ENCODE measurements at regions not wholly inside any gene's neighbourhood (a gene's known extent, or its start where the extent isn't known, plus 50 kb on each side); places are given as distances from the start of the nearest gene placed in this dataset.

- DNase-seq (ENCODE audit: low spot score) (no peak), ATAC-seq (no peak)
- no peaks in the 10 kb centered on the region for H3K4me1 Mint-ChIP-seq
- Histone ChIP-seq H3F3A (replicated peaks; ENCODE audit: low read depth) (no peaks in the 10 kb centered on the region), H3K4me2 (no peak overlapping the region), H3K4me3 (no peak overlapping the region), H3K27me3 (ENCODE audit: insufficient read depth) (no peaks in the 10 kb centered on the region), H2AFZ (no peak overlapping the region), H3K4me1 (ENCODE audit: insufficient read depth) (no peaks in the 10 kb centered on the region), H3K36me3 (ENCODE audit: insufficient read depth) (no peaks in the 10 kb centered on the region), H4K20me1 (replicated peaks; ENCODE audit: insufficient read depth) (no peaks in the 10 kb centered on the region), H3K9me2 (ENCODE audit: insufficient read depth) (0 out of 2 replicates have a peak, but pooled peaks cover 5% of the 10 kb centered on the region), H3K79me2 (replicated peaks; ENCODE audit: insufficient read depth) (no peaks in the 10 kb centered on the region), H3K27ac (ENCODE audit: low read depth) (no peak overlapping the region)
- peaks cover 2% of the 10 kb centered on the region; the same call in 2 of the 3 replicates for H3K9me3 Mint-ChIP-seq
- no peak overlapping the region for H3K27ac Mint-ChIP-seq
- H3K36me3 Mint-ChIP-seq (ENCODE audit: low read depth): no peaks in the 10 kb centered on the region
- no peak overlapping the region for H3K4me3 Mint-ChIP-seq
- H3K27me3 Mint-ChIP-seq (ENCODE audit: insufficient read depth, low read depth, poor library complexity): no peaks in the 10 kb centered on the region
- TF ChIP-seq NANOG (IDR thresholded peaks at IDR 0.05; ENCODE audit: borderline replicate concordance) (no peak), CTCF (conservative IDR thresholded peaks at IDR 0.05; ENCODE audit: low read depth in 2 of 2) (no peak)
Measured at GRCh38 chr18:73313476-73313875, 445.7 kb upstream of the NETO1 start.

DNA sequence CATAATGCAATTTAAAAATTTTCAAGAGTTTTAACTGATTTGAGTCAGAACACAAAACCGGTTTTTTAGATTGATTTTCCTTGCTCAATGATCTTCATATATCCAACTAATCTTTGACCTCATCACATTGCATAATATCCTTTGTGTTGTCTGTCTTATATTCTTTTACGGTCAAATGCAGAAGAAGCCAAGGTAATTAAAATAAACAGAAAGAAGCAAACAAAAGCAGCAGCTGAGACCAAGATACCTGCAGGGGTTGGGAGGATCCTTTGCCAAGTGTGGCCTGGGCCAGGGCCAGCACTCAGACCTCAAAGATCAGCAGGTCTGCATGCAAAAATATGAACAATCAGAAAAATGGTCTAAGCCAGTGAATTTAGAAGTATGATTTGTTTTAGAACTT lies 428.9 kb upstream of the NETO1 start:
- H3K4me3 ChIP-seq: no peak overlapping the region
- H3K27me3 Mint-ChIP-seq (ENCODE audit: insufficient read depth, low read depth, poor library complexity): no peaks in the 10 kb centered on the region
- TF ChIP-seq POLR2AphosphoS5 (IDR thresholded peaks at IDR 0.05; ENCODE audit: low read depth): no peak
- no peak for TF ChIP-seq NANOG (IDR thresholded peaks at IDR 0.05; ENCODE audit: borderline replicate concordance)
- no peak for TF ChIP-seq JUNB (IDR thresholded peaks at IDR 0.05; ENCODE audit: unreplicated experiment)
- no peak for TF ChIP-seq EZH2phosphoT487 (IDR thresholded peaks at IDR 0.05; ENCODE audit: unreplicated experiment)
- TF ChIP-seq CREB1 (CRISPR knock-in tag; IDR thresholded peaks at IDR 0.05; ENCODE audit: low read depth): no peak
- TF ChIP-seq ZNF114 (CRISPR knock-in tag; IDR thresholded peaks at IDR 0.05): no peak
- TF ChIP-seq, protein P1, sequence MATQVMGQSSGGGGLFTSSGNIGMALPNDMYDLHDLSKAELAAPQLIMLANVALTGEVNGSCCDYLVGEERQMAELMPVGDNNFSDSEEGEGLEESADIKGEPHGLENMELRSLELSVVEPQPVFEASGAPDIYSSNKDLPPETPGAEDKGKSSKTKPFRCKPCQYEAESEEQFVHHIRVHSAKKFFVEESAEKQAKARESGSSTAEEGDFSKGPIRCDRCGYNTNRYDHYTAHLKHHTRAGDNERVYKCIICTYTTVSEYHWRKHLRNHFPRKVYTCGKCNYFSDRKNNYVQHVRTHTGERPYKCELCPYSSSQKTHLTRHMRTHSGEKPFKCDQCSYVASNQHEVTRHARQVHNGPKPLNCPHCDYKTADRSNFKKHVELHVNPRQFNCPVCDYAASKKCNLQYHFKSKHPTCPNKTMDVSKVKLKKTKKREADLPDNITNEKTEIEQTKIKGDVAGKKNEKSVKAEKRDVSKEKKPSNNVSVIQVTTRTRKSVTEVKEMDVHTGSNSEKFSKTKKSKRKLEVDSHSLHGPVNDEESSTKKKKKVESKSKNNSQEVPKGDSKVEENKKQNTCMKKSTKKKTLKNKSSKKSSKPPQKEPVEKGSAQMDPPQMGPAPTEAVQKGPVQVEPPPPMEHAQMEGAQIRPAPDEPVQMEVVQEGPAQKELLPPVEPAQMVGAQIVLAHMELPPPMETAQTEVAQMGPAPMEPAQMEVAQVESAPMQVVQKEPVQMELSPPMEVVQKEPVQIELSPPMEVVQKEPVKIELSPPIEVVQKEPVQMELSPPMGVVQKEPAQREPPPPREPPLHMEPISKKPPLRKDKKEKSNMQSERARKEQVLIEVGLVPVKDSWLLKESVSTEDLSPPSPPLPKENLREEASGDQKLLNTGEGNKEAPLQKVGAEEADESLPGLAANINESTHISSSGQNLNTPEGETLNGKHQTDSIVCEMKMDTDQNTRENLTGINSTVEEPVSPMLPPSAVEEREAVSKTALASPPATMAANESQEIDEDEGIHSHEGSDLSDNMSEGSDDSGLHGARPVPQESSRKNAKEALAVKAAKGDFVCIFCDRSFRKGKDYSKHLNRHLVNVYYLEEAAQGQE (IDR thresholded peaks at IDR 0.05; ENCODE audit: unreplicated experiment): no peak
- TF ChIP-seq CTCF (conservative IDR thresholded peaks at IDR 0.05; ENCODE audit: low read depth in 2 of 2): no peak

More for the DNA sequence above, 428.9 kb upstream of the NETO1 start:
- Histone ChIP-seq H3K4me2 (no peak overlapping the region), H4K20me1 (replicated peaks; ENCODE audit: insufficient read depth) (no peaks in the 10 kb centered on the region), H3K36me3 (ENCODE audit: insufficient read depth) (no peaks in the 10 kb centered on the region), H3K27me3 (ENCODE audit: insufficient read depth) (no peaks in the 10 kb centered on the region), H2AFZ (no peak overlapping the region), H3K9me2 (ENCODE audit: insufficient read depth) (no peaks in the 10 kb centered on the region), H3K27ac (ENCODE audit: low read depth) (no peak overlapping the region), H3K79me2 (replicated peaks; ENCODE audit: insufficient read depth) (no peaks in the 10 kb centered on the region), H3F3A (replicated peaks; ENCODE audit: low read depth) (no peaks in the 10 kb centered on the region), H3K4me1 (ENCODE audit: insufficient read depth) (no peaks in the 10 kb centered on the region)
- no peak overlapping the region for H3K4me3 Mint-ChIP-seq
- ATAC-seq (no peak), DNase-seq (ENCODE audit: low spot score) (no peak)
- peaks cover 8% of the 10 kb centered on the region for H3K4me1 Mint-ChIP-seq
- no peaks in the 10 kb centered on the region for H3K9me3 Mint-ChIP-seq
- H3K27ac Mint-ChIP-seq: no peak overlapping the region
- H3K36me3 Mint-ChIP-seq (ENCODE audit: low read depth): no peaks in the 10 kb centered on the region

Measured in GM23338 (cell line).